ENCODE measurements at regions not wholly inside any gene's neighbourhood (a gene's known extent, or its start where the extent isn't known, plus 50 kb on each side); places are given as distances from the start of the nearest gene placed in this dataset.

DNA sequence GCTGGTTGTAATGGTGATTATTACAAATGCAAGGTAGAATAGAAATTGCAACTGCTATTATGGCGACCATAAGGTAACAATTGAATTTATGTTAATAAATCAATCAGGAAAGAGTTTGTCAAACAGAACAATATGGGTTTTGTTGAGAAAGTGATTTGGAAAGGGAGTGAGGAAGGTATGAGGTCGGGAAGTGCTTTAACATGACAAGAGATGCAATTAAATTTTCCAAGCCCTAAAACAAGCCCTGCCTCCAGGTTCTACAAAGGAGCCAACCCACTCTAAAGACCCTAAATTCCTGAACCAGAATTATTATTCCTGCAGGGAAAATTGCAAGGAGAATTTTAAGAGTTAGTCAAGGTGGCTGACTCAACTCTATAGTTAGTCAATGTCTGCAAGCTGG is 363.7 kb downstream of the BMPER start:
- TF ChIP-seq, protein P1, sequence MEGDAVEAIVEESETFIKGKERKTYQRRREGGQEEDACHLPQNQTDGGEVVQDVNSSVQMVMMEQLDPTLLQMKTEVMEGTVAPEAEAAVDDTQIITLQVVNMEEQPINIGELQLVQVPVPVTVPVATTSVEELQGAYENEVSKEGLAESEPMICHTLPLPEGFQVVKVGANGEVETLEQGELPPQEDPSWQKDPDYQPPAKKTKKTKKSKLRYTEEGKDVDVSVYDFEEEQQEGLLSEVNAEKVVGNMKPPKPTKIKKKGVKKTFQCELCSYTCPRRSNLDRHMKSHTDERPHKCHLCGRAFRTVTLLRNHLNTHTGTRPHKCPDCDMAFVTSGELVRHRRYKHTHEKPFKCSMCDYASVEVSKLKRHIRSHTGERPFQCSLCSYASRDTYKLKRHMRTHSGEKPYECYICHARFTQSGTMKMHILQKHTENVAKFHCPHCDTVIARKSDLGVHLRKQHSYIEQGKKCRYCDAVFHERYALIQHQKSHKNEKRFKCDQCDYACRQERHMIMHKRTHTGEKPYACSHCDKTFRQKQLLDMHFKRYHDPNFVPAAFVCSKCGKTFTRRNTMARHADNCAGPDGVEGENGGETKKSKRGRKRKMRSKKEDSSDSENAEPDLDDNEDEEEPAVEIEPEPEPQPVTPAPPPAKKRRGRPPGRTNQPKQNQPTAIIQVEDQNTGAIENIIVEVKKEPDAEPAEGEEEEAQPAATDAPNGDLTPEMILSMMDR (IDR thresholded peaks at IDR 0.05; ENCODE audit: insufficient read depth, low read depth, low read length), result no peak
- TF ChIP-seq EZH2 (IDR thresholded peaks at IDR 0.05; ENCODE audit: insufficient read depth, low read length), result no peak
